Prostate gland (tissue), 2 donors: ENCODE measurements at regions not wholly inside any gene's neighbourhood (a gene's known extent, or its start where the extent isn't known, plus 50 kb on each side); places are given as distances from the start of the nearest gene placed in this dataset.

Experiments used
- DNase-seq: peaks from one replicate; pipeline ENCODE4 v3.0.0-alpha.2; 2019; ENCODE audit warnings: low spot score
- H3K27ac ChIP-seq, 2 donors: fragments of 200-600 bp; sonication (generic); 2 replicates each; pipeline ENCODE4 v1.5.1; 2017 to 2019
- H3K27me3 ChIP-seq: fragments of 200-600 bp; sonication (generic); replicated peaks from 2 replicates; pipeline ENCODE4 v1.5.1; 2019; ENCODE audit not compliant: insufficient read depth
- H3K36me3 ChIP-seq, 2 donors: fragments of 200-600 bp; sonication (generic); 1 replicate in 1 of 2; 2 replicates in 1 of 2; pipeline versions ENCODE4 v1.5.1 to v1.8.1; 2017 to 2019
- H3K4me1 ChIP-seq: fragments of 200-600 bp; sonication (generic); replicated peaks from 2 replicates; pipeline ENCODE4 v1.5.1; 2019
- H3K4me3 ChIP-seq, 2 donors: fragments of 200-600 bp; sonication (generic); 2 replicates each; pipeline ENCODE4 v1.5.1; 2017 to 2019
- H3K9me3 ChIP-seq: fragments of 200-600 bp; sonication (generic); 2 replicates; pipeline ENCODE4 v1.5.1; 2017
- POLR2A ChIP-seq: fragments of 450-650 bp; IDR thresholded peaks from one replicate; pipeline ENCODE4 v1.6.1; 2016; ENCODE audit warnings: antibody characterized with exemption, mild to moderate bottlenecking
- POLR2AphosphoS5 ChIP-seq: sonication (generic); formaldehyde crosslinking; IDR thresholded peaks from one replicate; pipeline ENCODE4 v1.6.1; 2017; ENCODE audit warnings: antibody characterized with exemption
- WGBS: methylation state at CpG from one replicate; pipeline ENCODE4 v1.1.5; 2018; 5-methylcytosine and 5-hydroxymethylcytosine counted together
- intact Hi-C: fragments of 100-400 bp; cut with DNase I; formaldehyde crosslinking; loops from one replicate; pipeline ENCODE4 v1.14.2; 2022
- TF ChIP-seq, protein P1 (sequence below), 4 experiments: fragments of 200-600 bp in 2 of 4; fragments of 450-650 bp in 2 of 4; sonication (generic) in 2 of 4; IDR thresholded peaks; 1 replicate in 3 of 4; 2 replicates in 1 of 4; pipeline ENCODE4 v1.5.1; 2016 to 2019; ENCODE audit warnings: antibody characterized with exemption in 4 of 4, mild to moderate bottlenecking in 2 of 4, moderate library complexity in 2 of 4

DNA sequence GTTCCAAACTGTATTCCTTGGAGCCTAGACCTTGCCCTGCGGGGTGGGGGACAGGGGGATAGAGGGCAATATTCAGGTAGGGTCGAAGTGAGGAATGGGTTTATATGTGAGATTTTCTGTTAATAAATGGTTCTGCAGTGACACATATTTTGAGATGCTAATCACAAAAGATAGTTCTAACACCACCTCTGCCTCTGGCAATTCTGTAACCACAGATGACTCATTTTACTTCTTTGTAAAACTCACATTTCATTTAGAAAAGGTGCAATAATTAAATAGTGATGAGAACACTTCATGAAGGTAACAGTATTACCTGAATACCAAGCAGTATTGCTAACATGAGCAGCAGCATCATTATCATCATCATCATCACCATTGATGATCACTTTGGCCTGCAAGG, 306.6 kb downstream of the SUCLG1 start:
- Histone ChIP-seq H3K27me3 (no peaks in the 10 kb centered on the region), H3K4me1 (no peaks in the 10 kb centered on the region), H3K9me3 (no peaks in the 10 kb centered on the region), H3K27ac (no peak overlapping the region), H3K36me3 (no peaks in the 10 kb centered on the region), H3K4me3 (no peak overlapping the region)
- 68% methylated on average over 2 of the region's 2 CpGs for whole genome bisulfite sequencing
- intact Hi-C loops, result no loop called here
- TF ChIP-seq POLR2AphosphoS5 (no peak), POLR2A (no peak)
- TF ChIP-seq, protein P1, sequence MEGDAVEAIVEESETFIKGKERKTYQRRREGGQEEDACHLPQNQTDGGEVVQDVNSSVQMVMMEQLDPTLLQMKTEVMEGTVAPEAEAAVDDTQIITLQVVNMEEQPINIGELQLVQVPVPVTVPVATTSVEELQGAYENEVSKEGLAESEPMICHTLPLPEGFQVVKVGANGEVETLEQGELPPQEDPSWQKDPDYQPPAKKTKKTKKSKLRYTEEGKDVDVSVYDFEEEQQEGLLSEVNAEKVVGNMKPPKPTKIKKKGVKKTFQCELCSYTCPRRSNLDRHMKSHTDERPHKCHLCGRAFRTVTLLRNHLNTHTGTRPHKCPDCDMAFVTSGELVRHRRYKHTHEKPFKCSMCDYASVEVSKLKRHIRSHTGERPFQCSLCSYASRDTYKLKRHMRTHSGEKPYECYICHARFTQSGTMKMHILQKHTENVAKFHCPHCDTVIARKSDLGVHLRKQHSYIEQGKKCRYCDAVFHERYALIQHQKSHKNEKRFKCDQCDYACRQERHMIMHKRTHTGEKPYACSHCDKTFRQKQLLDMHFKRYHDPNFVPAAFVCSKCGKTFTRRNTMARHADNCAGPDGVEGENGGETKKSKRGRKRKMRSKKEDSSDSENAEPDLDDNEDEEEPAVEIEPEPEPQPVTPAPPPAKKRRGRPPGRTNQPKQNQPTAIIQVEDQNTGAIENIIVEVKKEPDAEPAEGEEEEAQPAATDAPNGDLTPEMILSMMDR (IDR thresholded peaks at IDR 0.05), result no peak
- no peak for DNase-seq

DNA sequence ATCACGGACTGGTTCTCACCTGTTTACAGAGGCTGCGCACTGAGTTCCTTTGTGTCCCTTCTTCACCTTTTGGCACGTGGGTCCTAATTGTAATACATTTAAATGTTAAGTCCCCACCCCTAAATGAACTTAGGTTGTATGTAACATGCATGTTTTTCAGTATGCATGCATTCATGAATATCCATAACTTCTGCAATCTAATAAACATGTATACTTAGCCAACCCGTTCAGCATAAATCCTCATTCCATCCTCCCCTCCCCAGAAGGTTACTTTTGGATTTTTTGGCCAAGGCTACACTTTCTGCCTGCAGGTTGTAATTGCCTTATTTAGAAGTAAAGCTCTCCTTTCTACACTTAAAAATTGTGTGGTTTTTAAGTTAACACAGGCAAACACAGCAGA, 314.7 kb downstream of the SUCLG1 start:
- intact Hi-C loops, result no loop called here
- H3K4me3 ChIP-seq, result no peak overlapping the region
- TF ChIP-seq POLR2A, result no peak
- TF ChIP-seq POLR2AphosphoS5, result no peak
- TF ChIP-seq, protein P1 (IDR thresholded peaks at IDR 0.05), result no peak
- 85% methylated on average over 4 of the region's 4 CpGs for WGBS
- H3K4me1 ChIP-seq, result no peaks in the 10 kb centered on the region
- DNase-seq, result no peak
- H3K27ac ChIP-seq, result no peak overlapping the region
- no peaks in the 10 kb centered on the region for H3K27me3 ChIP-seq
- no peaks in the 10 kb centered on the region for H3K9me3 ChIP-seq
- H3K36me3 ChIP-seq, result no peaks in the 10 kb centered on the region

DNA sequence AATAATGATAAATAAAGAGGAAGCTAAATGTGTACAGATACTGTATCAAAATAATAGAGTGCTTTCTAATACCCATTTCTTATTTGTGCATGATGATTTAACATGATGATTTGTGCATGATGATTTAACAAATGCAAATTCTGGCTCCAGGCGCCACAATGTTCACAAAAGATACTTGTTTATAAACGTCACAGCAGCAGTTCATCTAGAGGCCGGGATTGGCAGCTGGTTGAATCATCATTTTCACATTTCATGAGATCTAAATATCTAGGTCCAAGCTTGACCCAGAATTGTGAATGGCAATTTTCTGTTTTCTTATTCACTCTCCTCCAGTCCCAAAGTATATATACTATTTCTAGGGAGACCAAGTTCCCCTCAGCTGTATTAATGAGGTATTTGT, 322.0 kb downstream of the SUCLG1 start:
- 66% methylated on average over 3 of the region's 3 CpGs for WGBS

DNA sequence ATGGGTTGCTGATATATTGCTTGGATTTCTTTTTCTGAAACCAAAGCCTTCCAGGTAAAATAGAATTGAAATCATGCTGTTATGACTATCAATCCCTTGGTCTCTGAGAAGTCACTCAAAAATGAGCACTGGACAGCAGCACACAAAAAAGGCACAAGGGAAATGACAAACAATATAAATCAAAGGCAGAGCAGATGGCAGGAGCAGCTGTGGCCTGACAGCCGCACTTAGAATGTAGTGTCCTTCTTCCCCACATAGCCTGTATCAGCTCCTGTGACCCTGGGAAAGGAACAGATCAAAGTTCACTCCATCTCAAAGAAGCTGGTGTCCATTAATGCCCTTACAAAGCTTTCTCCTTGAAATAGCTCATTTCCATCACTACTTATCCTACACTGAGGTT, 326.7 kb downstream of the SUCLG1 start:
- Histone ChIP-seq H3K36me3 (no peaks in the 10 kb centered on the region), H3K9me3 (no peaks in the 10 kb centered on the region), H3K4me3 (no peak overlapping the region), H3K27ac (no peak overlapping the region), H3K4me1 (no peaks in the 10 kb centered on the region), H3K27me3 (no peaks in the 10 kb centered on the region)
- intact Hi-C loops, result no loop called here
- 80% methylated on average over 1 of the region's 1 CpG for WGBS
- DNase-seq, result no peak
- no peak for TF ChIP-seq POLR2A
- TF ChIP-seq, protein P1 (IDR thresholded peaks at IDR 0.05), result no peak
- no peak for TF ChIP-seq POLR2AphosphoS5

More for the DNA sequence above, 322.0 kb downstream of the SUCLG1 start:
- no peaks in the 10 kb centered on the region for H3K4me1 ChIP-seq
- H3K4me3 ChIP-seq, result no peak overlapping the region
- H3K27ac ChIP-seq, result no peak overlapping the region
- TF ChIP-seq, protein P1 (IDR thresholded peaks at IDR 0.05), result no peak
- TF ChIP-seq POLR2AphosphoS5 (no peak), POLR2A (no peak)
- intact Hi-C loops, result no loop called here
- no peaks in the 10 kb centered on the region for H3K9me3 ChIP-seq
- DNase-seq, result no peak
- H3K27me3 ChIP-seq, result no peaks in the 10 kb centered on the region
- no peaks in the 10 kb centered on the region for H3K36me3 ChIP-seq

DNA sequence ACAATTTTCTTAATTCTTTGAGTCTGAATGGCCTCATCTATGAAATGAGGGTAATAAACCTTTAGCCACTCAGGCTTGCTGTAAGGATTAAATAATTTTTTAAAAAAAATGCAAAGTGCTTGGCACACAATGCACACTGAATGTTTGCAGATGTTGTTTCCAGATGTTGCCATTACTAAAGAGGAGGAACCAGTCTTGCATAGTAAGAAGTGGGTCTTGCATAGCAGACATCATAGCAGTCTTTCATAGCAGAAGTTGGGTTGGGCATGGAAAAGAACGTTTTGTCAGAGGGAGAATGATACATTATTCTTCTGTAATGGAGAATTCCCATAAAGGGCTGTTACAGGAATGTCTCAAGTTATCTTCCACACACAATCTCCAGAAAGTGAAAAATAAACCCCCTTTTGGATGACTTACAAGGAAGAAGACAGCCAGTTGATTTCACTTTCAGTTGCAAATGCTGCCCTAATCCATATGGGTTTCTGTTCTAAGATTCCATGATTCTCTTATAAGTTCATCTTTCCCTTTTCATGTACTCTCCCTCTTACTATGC, 327.7 kb downstream of the SUCLG1 start:
- no peak overlapping the region for H3K4me3 ChIP-seq
- TF ChIP-seq, protein P1 (IDR thresholded peaks at IDR 0.05), result no peak
- TF ChIP-seq POLR2A (no peak), POLR2AphosphoS5 (no peak)
- no peak for DNase-seq
- WGBS, result 24% methylated on average over 1 of the region's 1 CpG
- intact Hi-C loops, result no loop called here
- no peaks in the 10 kb centered on the region for H3K27me3 ChIP-seq
- H3K4me1 ChIP-seq, result no peaks in the 10 kb centered on the region
- H3K9me3 ChIP-seq, result no peaks in the 10 kb centered on the region
- H3K36me3 ChIP-seq, result no peaks in the 10 kb centered on the region
- H3K27ac ChIP-seq, result no peak overlapping the region
